ENCODE measurements at regions not wholly inside any gene's neighbourhood (a gene's known extent, or its start where the extent isn't known, plus 50 kb on each side); places are given as distances from the start of the nearest gene placed in this dataset.
"Not testable (repeated sequence)": the region's sequence is repeated elsewhere in the genome, so short reads cannot be mapped to it uniquely, and the experiment has no call there.

DNA sequence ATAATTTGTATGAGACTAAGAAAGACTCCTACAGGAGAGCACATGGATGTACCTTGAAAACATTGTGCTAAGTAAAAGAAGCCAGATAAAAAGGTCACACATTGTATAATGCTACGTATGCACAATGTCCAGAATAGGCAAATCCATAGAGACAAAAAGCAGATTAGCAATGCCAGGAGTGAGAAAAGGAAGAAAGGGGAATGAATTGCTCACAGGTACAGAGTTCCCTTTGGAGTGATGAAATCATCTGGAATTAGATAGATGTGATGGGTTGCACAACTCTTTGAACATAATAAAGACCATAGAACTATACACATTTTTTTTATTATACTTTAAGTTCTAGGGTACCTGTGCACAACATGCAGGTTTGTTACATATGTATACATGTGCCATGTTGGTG lies 1218.9 kb upstream of the TMEM132C start:
- no peaks in the 10 kb centered on the region for H3K4me1 ChIP-seq (ENCODE audit: control insufficient read depth in 2 of 2, insufficient read depth in 2 of 2, low read length in 2 of 2)
- no peaks in the 10 kb centered on the region for H3K27me3 ChIP-seq (ENCODE audit: control insufficient read depth in 2 of 2, insufficient read depth in 1 of 2, low read length in 1 of 2)
- 94% methylated on average over 1 of the region's 1 CpG for WGBS
- no peaks in the 10 kb centered on the region for H3K9me3 ChIP-seq (ENCODE audit: control insufficient read depth in 2 of 2, insufficient read depth in 1 of 2, low read length in 1 of 2)
- DNase-seq (ENCODE audit: low read depth in 6 of 9, low spot score in 9 of 9): no peak
- H3K4me3 ChIP-seq (ENCODE audit: low read length in 2 of 2): no peak overlapping the region
- no peak overlapping the region for H3K27ac ChIP-seq (ENCODE audit: low read depth in 1 of 2, low read length in 1 of 2)
- no peaks in the 10 kb centered on the region for H3K36me3 ChIP-seq (ENCODE audit: control insufficient read depth in 2 of 2, insufficient read depth in 2 of 2, low read length in 1 of 2)

DNA sequence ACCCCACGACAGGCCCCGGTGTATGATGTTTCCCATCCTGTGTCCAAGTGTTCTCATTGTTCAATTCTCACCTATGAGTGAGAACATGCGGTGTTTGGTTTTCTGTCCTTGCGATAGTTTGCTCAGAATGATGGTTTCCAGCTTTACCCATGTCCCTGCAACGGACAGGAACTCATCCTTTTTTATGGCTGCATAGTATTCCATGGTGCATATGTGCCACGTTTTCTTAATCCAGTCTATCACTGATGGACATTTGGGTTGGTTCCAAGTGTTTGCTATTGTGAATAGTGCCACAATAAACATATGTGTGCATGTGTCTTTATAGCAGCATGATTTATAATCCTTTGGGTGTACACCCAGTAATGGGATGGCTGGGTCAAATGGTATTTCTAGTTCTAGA lies 1218.4 kb upstream of the TMEM132C start:
- DNase-seq (ENCODE audit: low read depth in 6 of 9, low spot score in 9 of 9); H3K9me3 ChIP-seq (ENCODE audit: control insufficient read depth in 2 of 2, insufficient read depth in 1 of 2, low read length in 1 of 2); H3K27me3 ChIP-seq (ENCODE audit: control insufficient read depth in 2 of 2, insufficient read depth in 1 of 2, low read length in 1 of 2); H3K4me3 ChIP-seq (ENCODE audit: low read length in 2 of 2); H3K36me3 ChIP-seq (ENCODE audit: control insufficient read depth in 2 of 2, insufficient read depth in 2 of 2, low read length in 1 of 2); H3K27ac ChIP-seq (ENCODE audit: low read depth in 1 of 2, low read length in 1 of 2); H3K4me1 ChIP-seq (ENCODE audit: control insufficient read depth in 2 of 2, insufficient read depth in 2 of 2, low read length in 2 of 2): not testable (repeated sequence)
- WGBS: 90% methylated on average over 6 of the region's 6 CpGs

DNA sequence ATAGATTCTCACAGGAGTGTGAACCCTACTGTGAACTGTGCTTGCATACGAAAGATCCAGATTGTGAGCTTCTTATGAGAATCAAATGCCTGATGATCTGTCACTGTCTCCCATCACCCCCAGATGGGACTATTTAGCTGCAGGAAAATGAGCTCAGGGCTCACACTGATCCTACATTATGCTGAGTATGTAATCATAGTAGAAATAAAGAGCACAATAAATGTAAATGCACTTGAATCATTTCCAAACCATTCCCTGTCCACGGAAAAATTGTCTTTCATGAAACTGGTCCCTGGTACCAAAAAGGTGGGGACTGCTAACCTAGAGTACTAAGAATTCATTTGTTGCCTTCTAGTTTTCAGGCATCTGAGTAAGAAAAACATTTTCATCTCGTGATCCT lies 1215.8 kb upstream of the TMEM132C start:
- Histone ChIP-seq H3K4me1 (ENCODE audit: control insufficient read depth in 2 of 2, insufficient read depth in 2 of 2, low read length in 2 of 2) (no peaks in the 10 kb centered on the region), H3K27me3 (ENCODE audit: control insufficient read depth in 2 of 2, insufficient read depth in 1 of 2, low read length in 1 of 2) (no peaks in the 10 kb centered on the region), H3K4me3 (ENCODE audit: low read length in 2 of 2) (no peak overlapping the region), H3K36me3 (ENCODE audit: control insufficient read depth in 2 of 2, insufficient read depth in 2 of 2, low read length in 1 of 2) (no peaks in the 10 kb centered on the region), H3K27ac (ENCODE audit: low read depth in 1 of 2, low read length in 1 of 2) (no peak overlapping the region), H3K9me3 (ENCODE audit: control insufficient read depth in 2 of 2, insufficient read depth in 1 of 2, low read length in 1 of 2) (no peaks in the 10 kb centered on the region)
- DNase-seq (ENCODE audit: low read depth in 6 of 9, low spot score in 9 of 9): no peak
- 88% methylated on average over 3 of the region's 3 CpGs for WGBS

DNA sequence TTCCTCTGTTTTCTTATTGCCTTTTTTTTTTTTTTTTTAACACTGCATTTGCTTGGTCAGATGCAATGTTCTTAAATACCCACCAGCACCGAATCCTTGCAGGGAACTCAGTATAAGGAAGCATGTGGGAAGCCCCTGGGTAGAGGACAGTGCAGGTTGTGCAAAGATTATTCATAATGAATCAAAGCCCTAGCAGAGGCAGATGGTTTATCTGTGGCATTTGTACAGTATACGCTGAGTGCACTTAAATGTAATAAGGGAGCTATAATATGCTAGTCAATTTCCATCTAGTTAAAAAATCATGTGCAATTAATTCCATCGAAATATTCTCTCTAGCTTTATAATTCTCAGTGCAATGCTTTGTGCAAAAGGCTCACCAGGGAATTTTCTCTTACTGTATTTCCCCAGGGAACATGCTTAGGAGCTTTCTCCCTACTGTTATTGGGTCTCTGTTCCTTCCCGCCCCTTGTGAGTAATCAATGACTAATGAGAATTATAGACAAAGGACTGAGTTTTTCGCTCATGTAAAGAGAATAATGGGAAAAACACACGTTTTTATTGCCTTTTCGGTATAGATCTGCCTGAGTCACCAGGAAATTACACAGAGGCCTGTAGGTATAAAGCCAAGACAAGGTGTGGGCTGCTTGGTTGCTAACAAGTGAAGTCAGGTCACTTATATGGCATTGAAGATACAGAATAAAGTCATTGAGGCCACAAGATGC lies 1214.3 kb upstream of the TMEM132C start:
- Histone ChIP-seq H3K27ac (ENCODE audit: low read depth in 1 of 2, low read length in 1 of 2) (no peak overlapping the region), H3K4me3 (ENCODE audit: low read length in 2 of 2) (no peak overlapping the region), H3K4me1 (ENCODE audit: control insufficient read depth in 2 of 2, insufficient read depth in 2 of 2, low read length in 2 of 2) (no peaks in the 10 kb centered on the region), H3K36me3 (ENCODE audit: control insufficient read depth in 2 of 2, insufficient read depth in 2 of 2, low read length in 1 of 2) (no peaks in the 10 kb centered on the region), H3K27me3 (ENCODE audit: control insufficient read depth in 2 of 2, insufficient read depth in 1 of 2, low read length in 1 of 2) (no peaks in the 10 kb centered on the region), H3K9me3 (ENCODE audit: control insufficient read depth in 2 of 2, insufficient read depth in 1 of 2, low read length in 1 of 2) (no peaks in the 10 kb centered on the region)
- no peak for DNase-seq (ENCODE audit: low read depth in 6 of 9, low spot score in 9 of 9)
- 89% methylated on average over 7 of the region's 7 CpGs for WGBS

DNA sequence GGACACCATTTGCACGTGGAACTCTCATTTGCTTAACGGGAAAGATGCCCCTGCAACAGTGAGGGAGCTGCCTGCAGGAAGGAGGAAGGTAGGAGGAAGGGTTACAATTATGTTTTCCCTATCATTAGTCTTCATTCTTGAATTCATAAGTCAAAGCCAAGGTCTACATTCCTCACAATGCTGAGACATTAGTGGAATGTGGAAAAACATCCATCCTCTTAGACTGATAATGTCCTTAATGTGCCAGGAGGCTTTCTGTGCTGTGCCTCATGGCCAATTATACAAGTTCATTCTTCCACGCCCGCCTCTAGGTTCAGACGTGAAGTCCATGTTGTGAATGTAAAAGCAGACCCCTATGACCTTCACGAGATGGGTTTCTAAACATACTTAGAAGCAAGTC lies 1212.4 kb upstream of the TMEM132C start:
- Histone ChIP-seq H3K4me3 (ENCODE audit: low read length in 2 of 2) (no peak overlapping the region), H3K4me1 (ENCODE audit: control insufficient read depth in 2 of 2, insufficient read depth in 2 of 2, low read length in 2 of 2) (no peaks in the 10 kb centered on the region), H3K9me3 (ENCODE audit: control insufficient read depth in 2 of 2, insufficient read depth in 1 of 2, low read length in 1 of 2) (no peaks in the 10 kb centered on the region), H3K27me3 (ENCODE audit: control insufficient read depth in 2 of 2, insufficient read depth in 1 of 2, low read length in 1 of 2) (no peaks in the 10 kb centered on the region), H3K36me3 (ENCODE audit: control insufficient read depth in 2 of 2, insufficient read depth in 2 of 2, low read length in 1 of 2) (no peaks in the 10 kb centered on the region), H3K27ac (ENCODE audit: low read depth in 1 of 2, low read length in 1 of 2) (no peak overlapping the region)
- 86% methylated on average over 6 of the region's 6 CpGs for WGBS
- DNase-seq (ENCODE audit: low read depth in 6 of 9, low spot score in 9 of 9): no peak

DNA sequence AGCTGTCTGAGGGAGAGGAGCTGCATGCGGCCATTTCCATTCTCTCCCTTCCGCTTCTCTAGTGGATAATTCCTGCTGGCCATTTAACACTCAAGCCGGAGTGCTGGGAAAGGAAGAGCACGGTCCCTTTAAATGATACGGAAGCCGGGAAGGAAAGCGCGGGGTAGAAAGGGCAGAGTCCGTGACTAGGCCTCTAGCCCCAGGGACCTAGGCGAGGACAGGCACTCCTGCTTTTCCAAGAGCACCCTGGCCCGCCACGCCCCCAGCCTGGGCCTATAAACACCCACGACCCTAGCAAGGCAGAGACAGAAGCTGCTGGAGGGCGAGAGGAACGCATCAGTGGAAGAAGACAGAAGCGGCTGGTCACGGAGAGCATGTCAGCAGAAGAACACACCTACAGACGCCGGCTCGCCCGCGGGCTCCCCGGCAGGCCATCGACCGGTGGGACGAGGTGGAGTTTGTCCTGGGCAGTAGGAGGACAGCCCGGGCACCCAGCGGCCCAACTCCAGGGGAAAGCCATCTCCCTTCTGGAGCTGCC lies 1206.6 kb upstream of the TMEM132C start:
- no peak for DNase-seq (ENCODE audit: low read depth in 6 of 9, low spot score in 9 of 9)
- 92% methylated on average over 28 of the region's 28 CpGs for WGBS
- no peaks in the 10 kb centered on the region for H3K4me1 ChIP-seq (ENCODE audit: control insufficient read depth in 2 of 2, insufficient read depth in 2 of 2, low read length in 2 of 2)
- H3K27ac ChIP-seq (ENCODE audit: low read depth in 1 of 2, low read length in 1 of 2): no peak overlapping the region
- H3K36me3 ChIP-seq (ENCODE audit: control insufficient read depth in 2 of 2, insufficient read depth in 2 of 2, low read length in 1 of 2): no peaks in the 10 kb centered on the region
- no peaks in the 10 kb centered on the region for H3K27me3 ChIP-seq (ENCODE audit: control insufficient read depth in 2 of 2, insufficient read depth in 1 of 2, low read length in 1 of 2)
- H3K4me3 ChIP-seq (ENCODE audit: low read length in 2 of 2): no peak overlapping the region
- no peaks in the 10 kb centered on the region for H3K9me3 ChIP-seq (ENCODE audit: control insufficient read depth in 2 of 2, insufficient read depth in 1 of 2, low read length in 1 of 2)

DNA sequence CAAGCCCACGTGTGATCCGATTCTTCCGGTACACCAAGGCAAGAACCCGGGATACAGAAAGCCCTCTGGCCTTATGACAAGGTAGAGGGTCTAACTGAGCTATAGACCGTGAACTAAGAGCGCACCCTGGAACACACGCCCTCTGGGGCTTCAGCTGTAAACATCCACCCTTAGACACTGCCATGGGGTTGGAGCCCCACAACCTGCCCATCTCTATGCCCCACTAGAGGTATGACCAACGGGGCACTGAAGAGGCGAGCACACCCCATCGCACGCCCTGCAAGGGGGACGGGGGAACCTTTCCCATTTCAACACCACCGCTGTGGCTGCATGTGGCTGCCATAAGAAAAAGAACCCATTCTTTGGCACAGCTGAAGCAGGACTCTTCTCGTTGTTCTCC lies 1206.0 kb upstream of the TMEM132C start:
- H3K27me3 ChIP-seq (ENCODE audit: control insufficient read depth in 2 of 2, insufficient read depth in 1 of 2, low read length in 1 of 2): no peaks in the 10 kb centered on the region
- no peaks in the 10 kb centered on the region for H3K4me1 ChIP-seq (ENCODE audit: control insufficient read depth in 2 of 2, insufficient read depth in 2 of 2, low read length in 2 of 2)

DNA sequence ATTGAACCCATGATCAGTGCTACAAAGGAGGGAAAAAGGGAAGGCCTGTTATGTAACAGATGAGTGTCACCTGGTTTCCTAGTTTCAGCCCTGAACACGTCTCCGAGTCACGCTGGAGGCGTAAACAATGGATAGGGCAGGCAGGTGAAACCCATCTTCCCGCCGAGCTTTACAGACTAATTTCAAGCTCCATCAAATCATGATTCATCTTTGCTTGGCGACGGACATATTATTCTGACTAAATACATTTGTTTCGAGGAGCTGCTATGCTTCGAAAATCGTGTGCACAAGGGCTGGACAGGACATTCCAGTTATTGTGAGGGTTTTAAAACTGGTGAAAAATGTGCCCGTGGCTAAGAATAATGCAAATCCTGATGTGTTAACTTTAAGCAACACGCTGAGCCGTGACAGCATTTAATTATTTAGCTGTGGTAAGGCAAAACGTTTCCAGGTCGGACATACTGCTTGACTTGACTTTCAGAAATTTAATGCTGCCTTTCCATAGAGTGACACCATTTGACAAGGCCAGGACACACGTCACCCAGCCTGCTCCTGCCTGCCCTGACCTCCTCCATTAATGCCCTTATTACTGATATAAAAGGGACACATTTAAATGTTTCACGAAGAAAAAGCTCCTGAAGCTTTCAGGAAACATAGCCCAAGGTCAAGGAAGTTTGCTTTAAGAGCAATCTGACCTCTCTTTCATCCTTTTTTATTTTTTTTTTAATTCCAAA lies 1203.5 kb upstream of the TMEM132C start:
- H3K27me3 ChIP-seq (ENCODE audit: control insufficient read depth in 2 of 2, insufficient read depth in 1 of 2, low read length in 1 of 2): no peaks in the 10 kb centered on the region
- no peak overlapping the region for H3K4me3 ChIP-seq (ENCODE audit: low read length in 2 of 2)
- H3K4me1 ChIP-seq (ENCODE audit: control insufficient read depth in 2 of 2, insufficient read depth in 2 of 2, low read length in 2 of 2): no peaks in the 10 kb centered on the region
- DNase-seq (ENCODE audit: low read depth in 6 of 9, low spot score in 9 of 9): no peak
- 89% methylated on average over 18 of the region's 18 CpGs for WGBS
- no peak overlapping the region for H3K27ac ChIP-seq (ENCODE audit: low read depth in 1 of 2, low read length in 1 of 2)
- H3K9me3 ChIP-seq (ENCODE audit: control insufficient read depth in 2 of 2, insufficient read depth in 1 of 2, low read length in 1 of 2): no peaks in the 10 kb centered on the region
- H3K36me3 ChIP-seq (ENCODE audit: control insufficient read depth in 2 of 2, insufficient read depth in 2 of 2, low read length in 1 of 2): no peaks in the 10 kb centered on the region

More for the DNA sequence above, 1206.0 kb upstream of the TMEM132C start:
- WGBS: 95% methylated on average over 14 of the region's 14 CpGs
- Histone ChIP-seq H3K27ac (ENCODE audit: low read depth in 1 of 2, low read length in 1 of 2) (no peak overlapping the region), H3K4me3 (ENCODE audit: low read length in 2 of 2) (no peak overlapping the region), H3K9me3 (ENCODE audit: control insufficient read depth in 2 of 2, insufficient read depth in 1 of 2, low read length in 1 of 2) (no peaks in the 10 kb centered on the region), H3K36me3 (ENCODE audit: control insufficient read depth in 2 of 2, insufficient read depth in 2 of 2, low read length in 1 of 2) (no peaks in the 10 kb centered on the region)
- no peak for DNase-seq (ENCODE audit: low read depth in 6 of 9, low spot score in 9 of 9)

DNA sequence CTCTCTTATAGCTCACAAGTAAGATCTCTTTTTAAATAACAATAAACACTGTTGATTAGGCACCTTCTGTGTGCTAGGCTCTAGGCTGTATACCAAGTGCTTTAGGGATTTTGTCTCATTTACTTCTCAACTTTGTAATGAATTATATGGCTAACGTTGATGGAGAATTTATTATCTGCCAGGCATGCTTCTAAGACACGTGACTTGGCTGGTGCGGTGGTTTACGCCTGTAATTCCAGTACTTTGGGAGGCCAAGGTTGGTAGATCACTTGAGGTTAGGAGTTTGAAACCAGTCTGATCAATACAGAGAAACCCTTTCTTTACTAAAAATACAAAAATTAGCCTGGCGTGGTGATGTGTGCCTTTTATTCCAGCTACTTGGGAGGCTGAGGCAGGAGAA lies 1202.8 kb upstream of the TMEM132C start:
- no peaks in the 10 kb centered on the region for H3K27me3 ChIP-seq (ENCODE audit: control insufficient read depth in 2 of 2, insufficient read depth in 1 of 2, low read length in 1 of 2)

More for the DNA sequence above, 1202.8 kb upstream of the TMEM132C start:
- no peaks in the 10 kb centered on the region for H3K9me3 ChIP-seq (ENCODE audit: control insufficient read depth in 2 of 2, insufficient read depth in 1 of 2, low read length in 1 of 2)
- WGBS: 96% methylated on average over 5 of the region's 5 CpGs
- H3K27ac ChIP-seq (ENCODE audit: low read depth in 1 of 2, low read length in 1 of 2): no peak overlapping the region
- H3K4me1 ChIP-seq (ENCODE audit: control insufficient read depth in 2 of 2, insufficient read depth in 2 of 2, low read length in 2 of 2): no peaks in the 10 kb centered on the region
- no peaks in the 10 kb centered on the region for H3K36me3 ChIP-seq (ENCODE audit: control insufficient read depth in 2 of 2, insufficient read depth in 2 of 2, low read length in 1 of 2)
- no peak overlapping the region for H3K4me3 ChIP-seq (ENCODE audit: low read length in 2 of 2)
- DNase-seq (ENCODE audit: low read depth in 6 of 9, low spot score in 9 of 9): no peak
